GM21528 (cell line): ENCODE measurements at regions not wholly inside any gene's neighbourhood (a gene's known extent, or its start where the extent isn't known, plus 50 kb on each side); places are given as distances from the start of the nearest gene placed in this dataset.

Experiments used
- ATAC-seq: cut with Tn5 transposase; IDR thresholded peaks from one replicate; pipeline ENCODE4 v1.9.1; 2021; ENCODE audit warnings: mild to moderate bottlenecking, moderate library complexity; ENCODE audit not compliant: unreplicated experiment, low FRiP score

GRCh38 chr10:10256860-10257259, 760.8 kb upstream of the CELF2 start:
- no peak for ATAC-seq

DNA sequence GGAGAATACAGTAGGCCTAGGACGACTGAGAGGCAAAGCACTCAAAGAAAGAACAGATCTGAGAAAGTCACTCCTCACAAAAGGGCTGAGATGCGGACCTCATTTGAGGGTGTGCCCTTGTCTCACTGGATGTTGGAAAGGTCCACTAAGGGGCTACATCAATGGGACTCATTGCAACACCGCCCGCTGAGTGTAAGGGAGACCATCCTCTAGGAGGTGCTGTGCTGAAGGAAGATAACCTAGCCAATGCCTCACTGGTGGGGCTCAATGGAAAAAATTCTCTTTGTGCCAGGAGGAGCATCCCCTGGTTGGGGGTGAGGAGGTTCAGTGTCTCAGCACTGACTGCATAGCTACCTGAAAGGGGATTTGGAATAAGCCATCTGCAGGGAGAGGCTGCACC, 758.7 kb upstream of the CELF2 start:
- ATAC-seq = no peak

GRCh38 chr10:10270126-10271050, 747.3 kb upstream of the CELF2 start:
- no peak for ATAC-seq

- no peak for ATAC-seq
Measured at GRCh38 chr10:10271639-10272192, 746.0 kb upstream of the CELF2 start.

GRCh38 chr10:10273661-10274060, 744.0 kb upstream of the CELF2 start:
- no peak for ATAC-seq

DNA sequence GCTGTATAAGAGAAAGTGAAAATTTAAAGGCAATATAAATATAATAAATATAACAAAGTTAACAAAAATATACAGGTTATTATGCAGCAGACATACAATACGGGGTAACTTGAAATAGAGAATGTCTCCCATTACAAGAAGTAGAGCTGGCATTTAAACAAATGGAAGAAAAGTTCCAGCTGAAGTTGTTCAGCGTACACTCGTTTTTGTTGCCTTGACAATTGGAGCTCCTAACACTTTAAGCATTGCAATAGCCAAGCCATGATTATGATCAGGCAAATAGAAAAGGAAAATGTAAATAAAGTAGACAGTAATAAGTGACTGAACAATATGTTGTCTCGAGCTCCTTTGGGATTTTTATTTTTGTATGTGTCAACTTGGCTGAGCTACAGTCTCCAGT, 737.8 kb upstream of the CELF2 start:
- ATAC-seq = no peak

DNA sequence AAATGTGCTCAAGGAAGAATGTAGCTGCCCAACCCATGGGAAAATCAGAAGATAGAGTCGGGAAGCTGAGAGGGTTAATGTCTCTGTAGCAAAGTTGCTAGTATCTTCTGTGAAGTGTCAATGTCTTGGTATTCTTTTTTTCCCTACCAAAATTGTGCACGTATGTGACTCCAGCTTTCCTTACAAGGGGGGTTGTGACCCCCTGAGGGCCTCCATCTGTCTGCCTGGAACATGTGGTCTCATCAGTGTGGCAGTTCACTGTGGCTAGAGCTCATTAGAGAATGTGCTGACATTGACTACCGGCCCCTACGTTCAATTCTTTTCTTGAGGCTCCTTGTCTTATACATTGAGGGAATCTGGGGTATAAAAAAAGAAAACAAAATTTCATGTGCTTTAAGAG, 725.2 kb upstream of the CELF2 start:
- ATAC-seq = no peak

DNA sequence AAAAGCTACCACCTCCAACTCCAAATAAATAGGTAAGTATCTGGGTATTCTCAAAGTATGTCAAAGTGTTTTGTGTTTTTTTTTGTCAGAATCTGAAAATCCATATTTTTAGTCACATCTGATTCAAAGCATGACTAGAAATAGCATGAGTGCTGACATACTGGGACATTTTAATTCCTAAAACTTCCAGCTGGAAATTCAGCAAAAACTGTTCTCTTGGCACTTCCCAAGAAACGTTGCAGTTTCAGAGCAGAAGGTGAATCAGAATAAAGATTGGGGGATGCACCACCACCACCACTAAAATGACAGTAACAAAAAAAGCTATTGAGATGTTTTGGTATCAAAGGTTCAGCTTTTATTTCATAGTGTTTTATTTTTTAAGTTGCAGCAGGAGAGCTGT, 724.6 kb upstream of the CELF2 start:
- no peak for ATAC-seq

DNA sequence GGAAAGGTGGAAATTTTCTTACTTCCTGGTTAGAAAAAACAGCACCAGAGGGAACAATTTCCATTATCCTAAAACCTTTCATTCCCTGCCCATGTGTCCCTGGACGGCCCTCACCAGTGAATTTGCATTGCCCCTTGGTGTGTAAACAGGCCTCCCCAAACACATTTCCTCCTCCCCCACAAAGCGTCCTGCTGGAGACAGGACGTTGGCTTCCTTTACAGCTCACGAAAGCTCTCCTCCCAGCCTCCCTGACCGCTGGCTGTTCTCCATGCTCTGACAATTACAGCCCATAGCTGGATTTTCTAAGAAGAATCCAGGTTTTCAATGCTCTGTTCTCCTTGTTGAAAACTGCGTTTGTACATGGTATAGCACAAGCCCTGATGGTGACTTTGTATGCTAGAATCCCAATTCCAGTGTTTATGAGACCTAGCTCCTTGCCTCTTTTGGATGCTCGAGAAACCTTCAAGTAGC, 724.2 kb upstream of the CELF2 start:
- no peak for ATAC-seq

GRCh38 chr10:10294184-10294880, 723.3 kb upstream of the CELF2 start:
- ATAC-seq = no peak

DNA sequence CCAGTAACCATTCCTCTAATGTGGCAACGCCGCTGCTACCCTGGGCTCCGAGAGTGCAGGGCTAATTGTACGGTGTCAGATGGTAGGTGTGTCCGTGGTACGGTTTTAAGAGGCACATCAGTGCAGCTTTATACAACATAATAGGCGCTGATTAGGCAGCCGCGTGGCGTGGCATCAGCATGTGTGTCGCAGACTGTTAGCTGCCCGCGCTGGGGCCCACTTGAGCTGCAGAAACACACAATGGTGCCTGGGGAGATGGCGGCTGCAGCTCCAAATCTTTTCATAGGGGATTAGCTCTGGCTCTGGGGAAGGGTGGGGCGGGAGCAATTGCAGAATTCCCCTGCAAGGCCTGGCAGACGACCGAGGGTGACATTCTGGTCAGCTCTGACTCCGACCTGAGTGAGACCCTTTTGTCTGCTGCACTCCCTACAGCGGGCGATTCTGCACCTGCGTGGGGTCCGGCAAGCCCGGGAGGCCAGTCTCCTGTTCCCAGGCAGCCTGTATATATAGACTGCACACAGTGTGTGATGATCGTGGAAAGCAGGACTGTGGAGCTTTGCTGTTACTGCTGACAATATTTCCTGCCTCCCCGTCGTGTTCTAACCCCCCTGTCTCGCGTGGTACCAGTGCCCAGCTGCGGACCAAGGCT, 722.7 kb upstream of the CELF2 start:
- no peak for ATAC-seq

DNA sequence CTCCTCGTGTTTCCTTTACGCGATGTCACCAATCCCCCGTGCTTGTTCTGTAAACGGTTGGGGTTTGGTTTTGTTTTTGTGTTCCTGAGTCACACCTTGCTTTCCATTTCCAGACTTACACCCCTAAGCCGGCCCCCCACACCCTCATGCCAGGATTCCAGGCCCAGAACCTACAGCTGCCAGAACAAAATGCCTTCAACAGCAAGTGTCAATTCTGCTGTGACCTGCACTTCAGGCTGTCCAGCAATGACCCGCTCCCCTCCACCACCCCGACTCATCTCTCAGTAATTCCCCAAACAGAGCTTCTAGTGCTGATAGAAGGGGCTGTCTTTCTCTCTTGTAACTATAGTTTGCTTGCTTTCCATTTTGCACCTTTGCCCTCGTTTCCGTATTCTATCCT, 722.1 kb upstream of the CELF2 start:
- no peak for ATAC-seq

DNA sequence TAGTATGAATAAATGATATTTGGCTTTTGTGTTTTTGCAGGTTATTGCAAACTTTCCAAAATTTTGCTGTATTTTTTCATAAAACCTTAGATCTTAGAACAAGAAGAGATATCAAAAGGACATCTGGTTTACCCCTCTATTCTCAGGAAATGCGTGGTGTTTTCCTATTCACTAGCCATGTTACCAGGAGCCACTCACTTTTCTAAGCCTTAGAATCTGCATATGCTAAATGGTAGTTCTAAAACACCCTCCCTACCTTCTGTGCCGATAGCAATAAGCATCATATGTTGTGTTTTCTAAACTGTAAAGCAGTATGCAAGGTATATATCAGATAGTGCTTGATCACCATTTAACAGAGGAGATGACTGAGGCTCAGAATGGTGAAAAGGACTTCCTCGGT, 715.0 kb upstream of the CELF2 start:
- no peak for ATAC-seq

- no peak for ATAC-seq
Measured at GRCh38 chr10:10307036-10307435, 710.6 kb upstream of the CELF2 start.

DNA sequence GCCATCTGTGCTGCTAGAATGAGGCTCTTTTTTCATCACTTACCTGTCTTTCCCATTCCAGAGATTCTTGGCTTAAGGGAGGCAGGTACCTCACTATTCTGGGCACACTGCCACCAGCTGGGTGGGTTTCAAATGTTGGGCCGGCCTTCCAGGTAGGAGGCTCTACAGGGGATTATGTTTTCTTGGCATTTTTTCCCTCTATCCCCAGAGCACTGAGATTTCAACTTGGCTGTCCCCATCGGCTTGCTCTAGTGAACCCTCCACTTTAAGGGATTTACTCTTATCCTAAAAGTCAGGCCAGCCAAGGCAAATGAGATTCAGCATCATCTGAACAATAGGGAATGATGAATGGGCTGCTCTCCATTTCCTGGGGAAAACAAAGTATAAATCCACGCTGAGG, 710.1 kb upstream of the CELF2 start:
- no peak for ATAC-seq

- ATAC-seq = no peak
Measured at GRCh38 chr10:10310498-10310897, 707.2 kb upstream of the CELF2 start.

- no peak for ATAC-seq
Measured at GRCh38 chr10:10311966-10312365, 705.7 kb upstream of the CELF2 start.

DNA sequence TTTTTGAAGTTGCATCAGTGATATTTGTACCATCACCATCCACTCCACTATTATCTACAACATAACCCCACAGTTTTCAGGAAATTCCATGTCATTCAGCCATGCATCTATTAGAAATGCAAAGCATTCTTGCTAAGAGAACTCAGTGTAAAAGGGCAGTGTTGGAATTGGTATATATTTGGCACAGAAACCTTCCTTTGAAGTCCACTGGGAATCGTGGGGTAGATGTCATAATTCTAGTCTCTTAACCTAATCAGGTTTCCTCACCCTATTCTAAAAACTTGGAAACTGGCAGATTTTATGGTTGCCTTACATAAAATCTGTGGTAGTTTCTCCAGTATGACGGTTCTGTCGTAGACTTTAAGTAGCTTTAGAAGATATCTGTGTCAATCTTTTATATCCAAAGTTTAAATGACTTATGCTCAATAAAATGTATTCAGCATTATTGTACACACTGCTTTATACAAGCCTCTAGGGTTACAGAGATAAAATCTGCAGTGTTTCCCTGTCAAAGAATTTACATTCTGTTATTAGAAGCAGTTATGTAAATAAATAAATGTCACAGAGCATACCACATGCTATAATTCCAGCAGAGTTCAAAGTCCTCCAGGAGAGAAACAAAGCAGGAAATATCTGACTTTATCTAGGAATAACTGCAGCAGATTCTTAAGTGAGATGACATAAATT, 704.4 kb upstream of the CELF2 start:
- no peak for ATAC-seq

DNA sequence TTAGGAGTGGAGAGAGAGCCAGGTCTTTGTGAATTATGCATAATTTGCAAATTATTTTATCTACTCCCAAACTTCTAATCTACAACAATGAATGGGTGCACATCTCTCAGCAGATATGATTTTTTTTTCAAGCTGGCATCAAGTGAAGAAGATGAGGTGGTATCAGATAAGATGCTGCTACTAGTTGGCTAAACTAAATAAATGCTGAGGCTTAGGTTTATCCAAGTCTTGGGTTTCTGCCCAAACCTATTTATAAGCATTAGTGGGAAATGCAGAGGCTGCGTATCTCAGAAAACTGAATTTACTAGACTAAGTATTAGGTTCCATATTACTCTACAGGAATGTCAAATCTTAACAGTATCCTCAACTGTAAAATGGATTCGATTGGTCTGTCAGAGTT, 703.0 kb upstream of the CELF2 start:
- no peak for ATAC-seq

DNA sequence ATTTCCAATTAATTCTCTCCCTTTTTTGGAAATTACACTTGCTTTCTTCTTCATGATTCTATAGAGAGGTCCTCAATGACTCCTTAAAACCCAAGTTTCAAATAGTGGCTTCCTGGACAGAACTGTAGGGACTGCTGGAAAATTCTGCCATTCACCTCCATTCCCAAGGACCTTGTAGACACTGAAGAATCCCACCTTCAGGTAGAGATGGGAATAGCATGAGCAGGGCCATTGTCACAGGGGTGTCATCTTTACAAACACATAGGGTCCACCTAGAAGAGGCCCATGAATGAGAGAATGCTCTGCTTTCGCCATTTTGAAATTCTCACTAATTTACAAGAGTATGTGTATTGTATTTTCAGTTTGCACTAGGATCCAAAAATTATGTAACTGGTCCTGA, 701.7 kb upstream of the CELF2 start:
- no peak for ATAC-seq
